IPS-18a (cell line): ENCODE measurements at regions not wholly inside any gene's neighbourhood (a gene's known extent, or its start where the extent isn't known, plus 50 kb on each side); places are given as distances from the start of the nearest gene placed in this dataset.
"Not testable (repeated sequence)": the region's sequence is repeated elsewhere in the genome, so short reads cannot be mapped to it uniquely, and the experiment has no call there.

Experiments
- H3K27ac ChIP-seq: one replicate; pipeline ENCODE4 v1.5.1; 2013; ENCODE audit warnings: low read length
- H3K27me3 ChIP-seq: one replicate; pipeline ENCODE4 v1.6.1; 2013; ENCODE audit warnings: mild to moderate bottlenecking, low read length; ENCODE audit not compliant: control insufficient read depth, insufficient read depth
- H3K36me3 ChIP-seq: one replicate; pipeline ENCODE4 v1.6.1; 2013; ENCODE audit warnings: low read depth, low read length; ENCODE audit not compliant: control insufficient read depth
- H3K4me1 ChIP-seq: one replicate; pipeline ENCODE4 v1.6.1; 2013; ENCODE audit warnings: low read depth, low read length; ENCODE audit not compliant: control insufficient read depth
- H3K4me3 ChIP-seq: one replicate; pipeline ENCODE4 v1.5.1; 2013; ENCODE audit warnings: low read length
- H3K9ac ChIP-seq: one replicate; pipeline ENCODE4 v1.6.1; 2013; ENCODE audit warnings: mild to moderate bottlenecking, low read length, moderate library complexity
- H3K9me3 ChIP-seq: one replicate; pipeline ENCODE4 v1.6.1; 2013; ENCODE audit warnings: low read depth, low read length; ENCODE audit not compliant: control insufficient read depth

- not testable (repeated sequence) for H3K36me3 ChIP-seq, H3K9me3 ChIP-seq, H3K27me3 ChIP-seq
- peak overlapping the region; percentile 13 for H3K4me3 ChIP-seq
- peaks cover 13% of the 10 kb centered on the region for H3K4me1 ChIP-seq
- peak overlapping the region; percentile 64 for H3K27ac ChIP-seq
- H3K9ac ChIP-seq, result peak overlapping the region; percentile 22
Observed at GRCh38 chr3:125836011-125836551, 132.9 kb upstream of the ROPN1B start.

GRCh38 chr3:125836786-125837185 is 132.2 kb upstream of the ROPN1B start:
- H3K27me3 ChIP-seq, H3K4me3 ChIP-seq, H3K27ac ChIP-seq, H3K9me3 ChIP-seq, H3K9ac ChIP-seq, H3K36me3 ChIP-seq: not testable (repeated sequence)
- peaks cover 13% of the 10 kb centered on the region for H3K4me1 ChIP-seq

GRCh38 chr3:125838857-125839256 is 130.1 kb upstream of the ROPN1B start:
- not testable (repeated sequence) for H3K9me3 ChIP-seq, H3K36me3 ChIP-seq, H3K4me3 ChIP-seq, H3K27me3 ChIP-seq, H3K27ac ChIP-seq, H3K9ac ChIP-seq
- peaks cover 13% of the 10 kb centered on the region for H3K4me1 ChIP-seq

GRCh38 chr3:125840465-125840864 is 128.5 kb upstream of the ROPN1B start:
- not testable (repeated sequence) for H3K4me3 ChIP-seq, H3K36me3 ChIP-seq, H3K9me3 ChIP-seq, H3K9ac ChIP-seq, H3K27ac ChIP-seq, H3K27me3 ChIP-seq
- H3K4me1 ChIP-seq, result peaks cover 13% of the 10 kb centered on the region

GRCh38 chr3:125847966-125848365 is 121.0 kb upstream of the ROPN1B start:
- H3K9me3 ChIP-seq, H3K36me3 ChIP-seq, H3K27ac ChIP-seq, H3K9ac ChIP-seq, H3K4me3 ChIP-seq, H3K4me1 ChIP-seq, H3K27me3 ChIP-seq: not testable (repeated sequence)

- not testable (repeated sequence) for H3K9me3 ChIP-seq, H3K27ac ChIP-seq, H3K9ac ChIP-seq, H3K36me3 ChIP-seq, H3K4me1 ChIP-seq, H3K4me3 ChIP-seq, H3K27me3 ChIP-seq
Observed at GRCh38 chr3:125855006-125855405, 114.0 kb upstream of the ROPN1B start.

- H3K27ac ChIP-seq, H3K4me3 ChIP-seq, H3K27me3 ChIP-seq, H3K4me1 ChIP-seq, H3K9ac ChIP-seq, H3K9me3 ChIP-seq, H3K36me3 ChIP-seq: not testable (repeated sequence)
Observed at GRCh38 chr3:125860547-125860946, 108.4 kb upstream of the ROPN1B start.

GRCh38 chr3:125862841-125863254 is 106.1 kb upstream of the ROPN1B start:
- not testable (repeated sequence) for H3K36me3 ChIP-seq, H3K4me1 ChIP-seq, H3K9ac ChIP-seq, H3K27me3 ChIP-seq, H3K4me3 ChIP-seq, H3K9me3 ChIP-seq, H3K27ac ChIP-seq

- not testable (repeated sequence) for H3K27ac ChIP-seq, H3K27me3 ChIP-seq, H3K9ac ChIP-seq, H3K9me3 ChIP-seq, H3K4me1 ChIP-seq, H3K36me3 ChIP-seq, H3K4me3 ChIP-seq
Observed at GRCh38 chr3:125864532-125864931, 104.4 kb upstream of the ROPN1B start.

- H3K9me3 ChIP-seq, H3K4me1 ChIP-seq, H3K36me3 ChIP-seq, H3K27me3 ChIP-seq, H3K9ac ChIP-seq, H3K27ac ChIP-seq, H3K4me3 ChIP-seq: not testable (repeated sequence)
Observed at GRCh38 chr3:125886006-125886405, 83.0 kb upstream of the ROPN1B start.

GRCh38 chr3:125899181-125899580 is 69.8 kb upstream of the ROPN1B start:
- H3K27ac ChIP-seq, H3K27me3 ChIP-seq: not testable (repeated sequence)

GRCh38 chr3:125901473-125901872 is 67.5 kb upstream of the ROPN1B start:
- H3K27me3 ChIP-seq, H3K9me3 ChIP-seq, H3K4me3 ChIP-seq, H3K27ac ChIP-seq, H3K36me3 ChIP-seq, H3K4me1 ChIP-seq, H3K9ac ChIP-seq: not testable (repeated sequence)

More at GRCh38 chr3:125899181-125899580, 69.8 kb upstream of the ROPN1B start:
- not testable (repeated sequence) for H3K4me3 ChIP-seq, H3K4me1 ChIP-seq, H3K36me3 ChIP-seq, H3K9me3 ChIP-seq, H3K9ac ChIP-seq
